Muscle of back (tissue), 3 donors: ENCODE measurements at regions not wholly inside any gene's neighbourhood (a gene's known extent, or its start where the extent isn't known, plus 50 kb on each side); places are given as distances from the start of the nearest gene placed in this dataset.

Experiments
- DNase-seq, 3 donors: peaks; one replicate each; pipeline versions ENCODE4 v3.0.0 to v3.0.0-alpha.2; 2013

DNA sequence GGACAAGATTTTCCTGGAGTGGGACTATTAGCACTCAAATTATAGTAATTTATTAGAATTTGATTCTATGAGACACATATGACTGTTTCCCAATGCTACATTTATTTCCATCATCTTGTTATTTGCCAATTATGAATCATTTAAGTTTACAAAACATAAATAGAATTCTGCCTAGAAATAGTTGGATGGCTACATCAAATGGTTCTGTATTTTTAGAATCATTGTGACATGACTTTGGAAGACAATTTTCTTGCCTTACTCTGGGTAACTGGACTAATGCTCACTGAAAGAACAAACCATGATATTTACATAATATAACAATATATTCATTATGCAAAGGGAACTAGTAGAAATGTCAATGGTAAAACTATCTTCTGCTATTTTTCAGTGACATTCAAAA, 173.5 kb downstream of the ZIC1 start:
- no peak for DNase-seq

DNA sequence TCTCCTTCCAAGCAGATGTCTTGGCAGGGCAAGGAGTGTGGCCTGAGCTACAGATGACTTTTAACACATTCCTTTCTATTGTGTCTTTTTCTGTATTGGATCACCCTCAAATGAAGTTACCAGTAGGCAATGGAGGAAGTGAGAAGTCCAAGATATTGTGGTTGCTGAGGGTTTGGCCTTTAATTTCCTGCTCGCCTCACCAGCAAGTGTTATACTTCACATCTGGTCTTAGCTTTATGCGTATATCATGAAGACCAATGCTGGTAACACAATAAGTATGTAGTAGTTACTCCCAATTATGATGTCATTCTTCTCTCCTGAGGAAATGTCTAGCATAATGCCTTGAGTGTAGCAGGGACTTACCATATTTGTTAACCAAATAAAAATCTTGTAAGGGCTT, 179.9 kb downstream of the ZIC1 start:
- DNase-seq, result peak; percentile 11 to 61 (median 37)

DNA sequence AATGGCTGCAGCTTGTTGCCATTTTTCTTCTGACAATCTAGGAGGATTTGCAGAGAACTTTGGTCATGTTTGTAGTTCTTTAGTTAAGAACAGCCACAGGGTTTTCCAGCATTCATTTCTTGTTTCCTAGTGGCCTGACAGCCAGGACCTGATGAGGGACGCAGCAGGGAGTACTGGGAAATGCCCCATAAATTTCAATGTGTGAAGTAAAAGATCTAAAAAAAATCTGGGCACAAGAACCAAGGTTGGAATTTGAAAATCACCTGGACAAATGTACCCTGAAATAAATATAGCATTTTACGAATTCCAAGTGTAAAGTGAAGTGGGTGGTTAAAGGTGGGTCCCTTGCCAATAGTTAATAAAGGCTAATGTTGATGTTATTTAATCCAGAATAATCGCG, 195.0 kb downstream of the ZIC1 start:
- no peak for DNase-seq

DNA sequence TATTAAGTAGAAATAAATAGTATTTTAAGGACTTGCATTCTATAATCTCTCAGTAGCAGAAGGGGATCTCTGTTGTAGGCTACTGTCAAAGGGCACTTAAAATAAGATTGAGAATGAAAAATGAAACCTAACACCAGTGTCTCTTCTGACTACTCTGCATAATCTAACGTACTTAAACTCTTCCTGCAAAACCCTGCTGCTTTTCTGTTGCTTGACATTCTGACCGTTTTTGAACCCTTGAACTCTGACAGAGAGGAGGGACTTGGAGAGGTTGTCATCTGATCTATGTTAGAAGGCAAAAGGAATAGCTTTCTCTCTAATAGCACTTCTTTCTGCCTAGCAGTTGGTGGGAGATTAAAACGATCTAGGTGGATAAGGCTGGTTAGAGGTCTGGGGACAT, 204.6 kb downstream of the ZIC1 start:
- DNase-seq, result no peak

DNA sequence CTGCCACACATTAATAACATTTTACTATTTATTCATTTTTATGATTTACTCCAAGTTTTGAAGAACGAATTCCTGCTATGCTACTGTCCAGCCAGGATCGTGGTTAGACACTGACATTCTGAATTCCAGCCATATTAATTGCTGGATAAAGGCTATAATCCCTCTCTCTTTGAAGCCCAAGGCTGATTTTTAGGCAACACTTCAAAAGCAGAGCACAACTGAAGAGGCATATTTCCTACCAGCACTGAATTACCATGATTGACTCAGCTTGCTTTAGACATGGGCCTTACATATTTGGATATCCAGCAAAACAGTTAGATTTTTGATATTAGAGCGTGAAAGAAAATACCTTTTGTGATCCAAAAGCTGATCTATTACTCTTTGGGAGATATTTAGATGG, 205.0 kb downstream of the ZIC1 start:
- no peak for DNase-seq

DNA sequence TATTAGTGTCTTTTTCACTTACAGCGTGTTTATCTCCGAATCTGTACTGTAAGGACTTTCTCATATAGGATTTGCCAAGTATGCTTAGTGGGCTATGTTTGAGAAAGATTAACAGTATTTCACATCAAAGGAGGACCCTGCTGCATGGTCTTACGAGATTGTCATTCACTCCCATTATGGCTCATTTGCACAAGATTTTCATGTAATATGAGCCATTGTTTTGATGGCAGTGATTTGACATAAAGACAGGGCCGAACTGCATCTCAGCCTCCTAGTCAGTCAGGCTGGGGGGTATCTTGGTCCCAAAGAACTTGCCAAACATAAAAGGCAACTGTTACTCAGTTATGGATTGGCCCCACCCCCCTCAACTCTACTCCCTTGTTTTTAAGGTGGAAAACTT, 205.9 kb downstream of the ZIC1 start:
- no peak for DNase-seq

DNA sequence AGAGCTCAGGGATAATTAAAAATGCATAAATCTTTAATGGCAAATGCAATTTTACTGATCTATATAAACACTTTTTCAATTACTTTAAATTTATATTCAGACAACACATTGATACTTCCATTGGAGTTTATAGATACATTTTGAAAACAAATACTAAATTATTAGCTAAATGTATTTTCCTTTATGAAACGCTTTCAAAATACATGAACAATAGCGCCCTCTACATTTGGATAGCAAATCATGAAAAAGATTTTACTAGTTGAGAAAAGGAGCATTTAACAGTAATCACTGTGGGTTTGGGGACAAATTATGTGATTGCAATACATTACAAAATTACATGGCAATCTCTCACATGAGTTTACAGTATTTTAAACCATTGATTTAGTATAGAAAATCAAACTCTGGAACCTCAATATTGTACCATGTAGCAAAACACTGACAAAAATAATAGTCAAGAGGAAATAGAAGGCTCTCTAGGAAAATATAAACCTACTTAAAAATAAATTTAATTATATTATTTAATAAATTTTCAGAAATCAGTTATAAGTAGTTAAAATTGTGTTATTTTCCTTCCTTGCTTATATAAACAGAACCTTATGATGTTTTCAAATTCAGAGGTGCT, 207.9 kb downstream of the ZIC1 start:
- DNase-seq, result peak in 1 of 3 donors; percentile 32

DNA sequence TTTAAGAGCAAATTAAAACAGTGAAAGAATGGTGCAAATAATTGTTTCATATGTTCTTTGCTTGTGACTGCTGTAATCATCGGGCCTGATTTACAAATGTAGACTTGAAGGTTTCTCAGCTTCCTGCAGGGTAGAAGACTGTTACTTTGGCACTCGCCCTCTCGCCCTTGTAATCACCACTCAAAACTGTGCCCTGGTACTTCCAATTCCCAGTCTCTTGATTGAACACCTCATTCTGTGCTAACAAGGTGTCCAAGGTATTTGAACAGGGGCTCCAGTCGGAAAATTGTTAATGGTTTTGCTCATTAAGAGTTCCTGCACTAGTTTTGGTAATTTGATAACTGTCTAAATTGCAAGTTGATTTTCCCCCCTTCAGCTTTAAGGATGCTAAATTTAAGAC, 209.5 kb downstream of the ZIC1 start:
- no peak for DNase-seq

DNA sequence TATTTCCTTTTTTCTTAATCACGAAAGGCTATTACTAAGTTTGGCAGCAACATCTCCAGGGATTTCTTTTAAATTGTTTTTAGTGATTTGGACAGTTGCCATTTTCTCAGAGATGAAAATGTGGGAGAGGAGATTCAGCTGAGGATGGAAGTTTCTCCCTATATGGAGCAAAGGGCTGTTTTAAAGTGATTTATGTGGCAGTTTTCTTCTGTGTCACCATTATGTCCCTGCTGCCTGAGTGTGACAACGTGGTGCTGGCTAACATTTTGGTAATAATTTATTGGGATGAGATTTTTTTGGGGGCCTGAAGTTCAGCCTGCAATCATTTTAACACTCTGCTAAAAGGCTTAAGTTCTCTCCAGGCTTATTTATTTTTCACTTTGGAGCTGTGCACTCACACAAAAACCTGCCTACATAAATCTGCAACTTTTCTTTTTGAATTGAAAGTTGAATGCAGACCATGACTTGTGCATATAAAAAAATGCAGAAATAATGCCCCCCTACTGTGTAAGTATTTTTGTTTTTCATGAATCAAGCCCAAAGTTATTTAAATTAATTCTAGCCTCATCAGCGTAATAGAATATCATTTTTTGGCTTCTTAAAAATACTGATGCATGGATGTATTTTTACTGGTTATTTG, 210.9 kb downstream of the ZIC1 start:
- DNase-seq, result no peak

DNA sequence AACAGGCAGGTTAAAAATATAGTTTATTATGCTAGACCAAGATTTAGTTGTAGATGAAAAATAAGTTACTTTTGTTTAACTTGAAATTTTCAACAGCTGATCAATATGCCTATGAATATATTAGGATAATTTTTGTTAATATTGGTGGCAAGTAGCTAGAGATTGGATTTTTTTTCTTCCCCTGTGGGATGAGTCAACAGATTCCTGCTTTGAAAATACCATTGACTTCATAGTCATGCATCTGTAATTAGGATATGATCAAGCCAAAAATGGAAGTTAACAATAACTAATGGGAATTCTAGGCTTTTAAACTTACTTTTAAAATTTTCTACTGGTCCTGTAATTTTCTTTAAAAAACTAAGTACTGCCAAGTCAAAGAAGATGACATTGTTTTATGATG, 211.7 kb downstream of the ZIC1 start:
- DNase-seq, result no peak

DNA sequence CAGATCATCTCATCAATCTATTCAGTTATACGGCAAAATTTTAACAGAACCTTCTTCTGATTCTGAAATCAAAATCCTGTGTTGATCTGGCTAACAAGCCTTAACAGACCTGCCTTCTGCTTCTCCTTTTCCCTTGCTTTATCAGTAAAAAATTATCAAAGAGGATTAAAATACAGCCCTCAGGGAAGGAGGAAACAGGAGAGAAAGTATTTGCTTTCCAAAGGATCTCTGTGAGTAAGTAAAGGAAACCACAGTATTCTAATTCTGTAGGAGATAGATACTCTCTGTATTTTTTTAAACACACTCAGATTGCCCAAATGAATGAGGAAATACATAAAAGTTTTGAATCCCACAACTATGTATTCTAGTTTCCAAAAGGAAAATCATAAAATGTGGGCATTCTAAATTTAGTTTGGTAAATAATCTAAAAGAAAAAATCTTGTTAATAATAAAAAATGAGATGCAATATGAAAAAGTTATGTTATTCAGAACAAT, 221.8 kb downstream of the ZIC1 start:
- DNase-seq, result no peak

DNA sequence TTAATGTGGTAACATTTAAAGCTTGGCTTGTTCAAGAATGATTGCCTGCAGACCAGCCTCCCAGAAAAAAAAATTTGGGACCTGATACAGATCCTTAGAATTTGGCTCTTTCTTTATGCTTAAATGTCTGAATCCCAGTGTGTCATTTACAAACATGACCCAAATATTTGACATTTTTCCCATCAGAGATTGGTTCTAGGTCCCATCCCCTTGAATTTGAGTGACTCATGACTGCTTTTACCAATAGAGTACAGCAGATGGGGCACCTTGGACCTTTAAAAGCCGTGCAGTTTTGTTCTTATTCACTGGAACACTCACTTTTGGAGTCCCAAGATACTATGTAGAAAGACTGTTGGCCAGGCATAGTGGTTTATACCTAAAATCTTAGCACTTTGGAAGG, 231.6 kb downstream of the ZIC1 start:
- DNase-seq, result no peak

DNA sequence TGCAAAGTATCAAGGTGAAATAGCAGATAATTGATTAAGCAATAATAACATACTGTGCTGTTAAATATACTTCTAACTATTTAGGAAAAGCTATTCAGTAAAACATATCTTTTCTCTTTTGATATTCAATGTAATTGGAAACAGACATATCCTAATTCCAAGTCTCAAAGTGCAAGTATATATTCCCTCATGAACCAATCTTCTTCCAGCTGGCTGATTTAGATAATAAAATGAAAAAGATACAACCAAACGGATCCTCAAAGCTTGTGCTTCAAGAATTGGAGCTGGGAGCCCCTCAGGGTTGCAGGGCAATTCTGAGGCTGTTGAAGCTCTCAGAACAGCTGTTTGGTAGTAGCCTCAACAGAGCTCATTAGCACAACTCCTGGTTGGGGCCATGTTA, 236.6 kb downstream of the ZIC1 start:
- DNase-seq, result peak in 1 of 3 donors; percentile 46

DNA sequence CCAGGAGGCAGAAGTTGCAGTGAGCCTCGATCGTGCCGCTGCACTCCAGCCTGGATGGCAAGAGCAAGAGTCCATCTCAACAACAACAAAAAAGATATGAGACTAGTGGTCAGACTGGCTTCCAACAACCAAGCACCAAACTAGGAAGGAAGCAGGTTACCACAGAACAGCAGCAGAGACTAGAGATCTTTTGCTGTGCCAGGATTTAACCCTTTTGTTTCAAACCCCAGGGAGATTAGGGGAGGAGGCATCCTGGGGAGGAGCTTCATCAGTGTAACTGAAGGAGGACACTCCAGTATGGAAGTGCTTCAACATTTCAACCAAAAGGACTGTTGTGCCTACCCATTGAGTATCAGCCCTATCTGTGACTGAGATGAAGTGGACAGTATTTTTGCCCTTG, 240.3 kb downstream of the ZIC1 start:
- DNase-seq, result no peak

DNA sequence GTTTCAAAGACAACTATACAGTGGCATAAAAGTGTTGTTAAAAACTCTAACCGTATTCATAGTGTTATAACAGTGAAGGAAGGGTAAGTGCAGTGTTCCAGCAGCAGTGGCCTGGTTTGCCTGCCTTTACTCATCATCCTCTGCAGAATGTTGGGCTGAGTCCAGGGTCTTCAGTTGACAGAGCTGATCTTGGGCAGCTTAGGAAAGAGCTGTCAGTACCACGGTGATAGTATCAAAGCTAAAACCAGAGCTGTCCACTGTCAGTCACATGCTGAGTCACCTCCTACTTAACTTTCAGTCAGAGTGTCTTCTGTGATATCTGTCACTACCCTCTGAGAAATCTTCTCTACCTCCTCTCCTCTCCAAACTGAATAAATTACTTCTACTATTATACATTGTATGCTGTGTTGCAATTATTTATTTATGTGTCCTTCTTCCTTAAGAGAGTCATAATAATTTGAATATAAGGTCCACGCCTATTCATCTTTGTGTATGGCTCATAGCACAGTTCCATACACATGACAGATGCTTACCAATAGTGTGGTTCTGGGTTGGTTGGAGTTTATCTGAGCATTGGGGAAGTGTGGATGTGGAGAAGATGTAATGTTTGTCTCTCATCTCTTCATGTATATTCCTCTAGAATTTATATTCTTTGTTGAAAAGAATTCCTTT, 242.1 kb downstream of the ZIC1 start:
- peak in 1 of 3 donors; percentile 24 for DNase-seq

DNA sequence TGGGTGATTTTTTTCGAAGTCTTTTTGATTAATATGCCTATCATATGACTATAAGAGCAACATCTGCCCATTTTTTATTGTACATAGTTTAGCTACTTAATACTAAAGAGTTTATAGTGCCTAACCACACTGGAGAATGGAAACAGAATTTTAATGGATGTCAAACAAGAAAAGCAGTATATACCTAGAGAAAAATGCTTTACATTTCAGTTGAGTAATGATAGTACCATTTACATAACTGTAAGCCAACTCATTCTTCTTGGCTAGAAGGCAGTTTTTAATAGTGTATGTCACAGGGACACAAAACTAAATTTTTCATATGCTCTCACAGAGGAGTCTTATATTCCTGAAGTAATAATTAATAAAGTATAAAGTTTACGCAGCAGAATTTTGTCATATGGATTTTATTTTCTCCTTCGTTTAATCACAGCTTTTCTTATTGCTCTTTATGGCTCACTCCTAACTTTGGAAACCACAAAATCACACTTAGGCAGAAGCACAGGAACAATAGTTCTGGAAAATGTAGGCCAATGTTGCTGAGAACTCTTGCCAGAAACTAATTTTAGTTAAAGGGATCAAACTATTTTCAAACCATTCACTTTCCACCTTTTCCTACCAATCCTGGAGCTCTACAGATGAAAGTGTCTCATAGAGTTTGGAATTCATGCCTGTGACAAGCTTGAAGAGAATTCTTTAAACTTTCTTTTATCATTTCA, 243.6 kb downstream of the ZIC1 start:
- DNase-seq, result peak in 1 of 3 donors; percentile 34

DNA sequence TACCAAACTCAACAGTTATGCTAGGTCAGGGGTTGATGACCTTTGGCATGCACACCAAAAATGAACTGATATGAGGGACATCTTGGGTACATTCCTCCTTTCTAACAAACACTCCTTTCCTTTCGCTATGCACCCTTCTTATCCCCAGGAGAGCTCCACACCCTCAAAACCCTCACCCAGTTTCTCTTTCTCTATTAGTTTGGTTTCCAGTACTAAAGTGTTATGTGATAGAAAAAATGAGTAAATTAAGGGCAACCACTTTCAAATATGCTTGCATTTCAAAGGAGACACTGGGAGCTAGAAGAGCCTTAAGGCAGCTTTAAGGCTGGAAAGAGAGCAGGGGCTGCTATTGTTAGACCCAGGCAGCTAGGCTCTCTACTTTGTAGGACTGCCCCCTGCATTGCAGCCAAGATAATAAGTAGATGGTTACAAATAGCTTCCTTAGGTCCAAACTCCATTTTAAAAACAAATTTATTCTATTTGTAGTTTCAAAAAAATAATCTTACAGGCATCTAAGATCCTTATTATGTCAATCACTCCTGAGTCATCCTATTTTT, 244.3 kb downstream of the ZIC1 start:
- DNase-seq, result no peak

DNA sequence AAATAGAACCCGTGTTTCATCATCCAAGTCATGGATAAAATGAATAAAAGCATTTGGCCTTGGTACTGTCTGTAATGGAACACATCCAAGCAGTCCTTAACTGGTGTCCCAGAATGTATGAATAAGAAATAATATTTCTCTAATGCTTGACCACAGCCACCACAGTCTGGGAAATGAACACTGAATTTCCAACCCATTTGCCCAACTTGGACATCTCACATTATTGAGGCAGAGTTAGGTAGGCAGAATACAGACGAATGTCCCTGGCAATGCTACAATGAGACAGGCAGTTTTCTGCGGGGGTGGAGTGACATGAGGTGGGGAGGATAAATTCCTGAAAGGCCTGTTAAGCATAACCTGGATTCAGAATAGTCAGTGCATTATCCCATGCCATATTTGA, 245.7 kb downstream of the ZIC1 start:
- DNase-seq, result peak in 1 of 3 donors; percentile 28

DNA sequence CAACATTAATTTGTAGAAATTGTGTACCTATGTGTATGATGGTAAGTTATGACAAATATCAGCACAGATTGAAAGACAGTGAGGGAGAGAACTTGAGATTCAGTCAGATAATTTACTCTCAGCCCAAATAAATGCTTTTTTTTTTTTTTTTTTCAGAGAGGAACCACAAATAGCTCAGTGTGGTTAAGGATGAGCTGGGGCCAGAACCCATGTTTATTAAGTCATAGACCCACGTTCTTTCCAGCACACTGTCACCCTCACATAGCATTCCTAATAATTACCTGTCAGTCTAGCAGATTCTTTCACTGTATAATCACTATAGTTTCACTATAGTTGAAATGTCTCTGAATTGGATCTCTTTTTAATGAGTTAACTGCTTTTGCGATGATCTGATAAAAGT, 246.1 kb downstream of the ZIC1 start:
- peak in 1 of 3 donors; percentile 52 for DNase-seq

DNA sequence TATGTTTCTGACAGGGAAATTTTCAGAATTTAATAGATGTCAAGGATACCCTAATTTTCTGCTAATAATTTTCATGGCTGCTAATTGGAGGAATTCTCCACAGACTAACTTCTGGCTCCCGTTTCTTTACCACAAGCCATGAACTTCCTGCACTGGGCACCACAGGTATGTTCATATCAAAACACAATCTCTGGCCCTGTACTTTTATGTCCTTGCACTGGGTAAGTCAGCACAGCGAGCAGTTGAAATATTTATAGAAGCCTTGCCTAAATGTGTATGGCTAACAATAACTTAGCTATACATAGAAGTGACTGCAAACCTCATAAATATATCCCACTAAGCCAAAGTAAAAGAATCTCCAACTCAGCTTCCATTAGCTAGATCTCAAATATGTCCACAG, 246.9 kb downstream of the ZIC1 start:
- no peak for DNase-seq

DNA sequence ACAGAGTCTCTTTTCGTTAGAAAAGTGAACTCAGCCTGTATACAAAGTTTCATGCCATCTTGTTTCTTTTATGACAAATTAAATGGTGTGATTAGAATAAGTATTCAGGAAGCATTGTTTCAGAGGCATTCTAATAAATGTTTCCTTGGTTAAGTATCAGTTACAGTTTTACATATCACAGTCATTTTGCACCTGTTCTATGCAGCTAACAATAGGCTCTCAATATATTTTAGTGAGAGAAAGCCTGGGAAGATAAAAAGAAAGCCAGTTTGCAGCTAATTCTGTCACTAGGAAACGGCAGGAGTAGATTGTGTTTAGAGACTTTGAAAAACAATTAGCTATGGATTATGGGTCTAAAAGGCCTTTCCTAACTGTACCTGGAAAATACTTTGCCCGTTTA, 252.8 kb downstream of the ZIC1 start:
- no peak for DNase-seq

DNA sequence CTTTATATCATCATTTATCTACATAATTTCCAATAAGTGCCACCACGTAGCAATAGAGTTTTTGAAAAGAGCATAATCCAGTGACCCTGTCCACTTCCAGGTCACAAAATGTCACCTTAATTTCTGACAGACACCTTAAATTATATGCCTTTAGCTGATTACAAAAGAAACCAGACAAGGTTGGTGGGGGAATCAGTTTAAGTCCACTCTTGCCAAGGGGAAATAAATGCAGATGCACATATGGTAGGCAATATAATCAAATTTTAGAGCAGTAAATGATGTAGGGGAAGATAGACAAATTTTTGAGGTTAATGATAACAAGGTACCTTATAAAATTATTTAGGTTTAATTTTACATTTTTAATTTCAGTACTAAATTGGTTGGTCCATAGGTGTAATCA, 253.5 kb downstream of the ZIC1 start:
- no peak for DNase-seq
